PC-9 (cell line): ENCODE measurements at regions not wholly inside any gene's neighbourhood (a gene's known extent, or its start where the extent isn't known, plus 50 kb on each side); places are given as distances from the start of the nearest gene placed in this dataset.

ENCODE experiments used
- BruUV-seq: library from RNA; stranded (reverse); fragments of 400-500 nt; replicated peaks from 2 replicates; lab custom pipeline; 2021; lab: Mats Ljungman, UMichigan
- CTCF ChIA-PET: fragments of 300-600 bp; sonication (Branson Sonifier 250); formaldehyde crosslinking; loops from one replicate; lab custom pipeline; 2022; ENCODE audit warnings: antibody characterized with exemption; lab: Charles Lee
- POLR2A ChIA-PET: fragments of 300-600 bp; sonication (Branson Sonifier 250); formaldehyde crosslinking; loops from one replicate; lab custom pipeline; 2022; ENCODE audit warnings: antibody characterized with exemption; ENCODE audit not compliant: unreplicated experiment; lab: Charles Lee
- DNase-seq, 2 experiments: peaks; one replicate each; pipeline versions ENCODE4 v3.0.0 to v3.0.0-alpha.2; 2015 to 2022; ENCODE audit warnings: mixed read lengths in 1 of 2
- H2AFZ ChIP-seq: fragments of 200-600 bp; sonication (generic); 2 replicates; pipeline ENCODE4 v1.8.1; 2017; ENCODE audit warnings: antibody characterized with exemption
- H3F3A ChIP-seq: fragments of 200-600 bp; sonication (generic); 2 replicates; pipeline ENCODE4 v1.8.1; 2017; ENCODE audit warnings: antibody characterized with exemption, mild to moderate bottlenecking, low read depth; ENCODE audit not compliant: insufficient read depth
- H3K27ac ChIP-seq: fragments of 200-600 bp; sonication (generic); 2 replicates; pipeline ENCODE4 v1.6.1; 2016; ENCODE audit warnings: mixed run types
- H3K27me3 ChIP-seq: fragments of 200-600 bp; sonication (generic); 2 replicates; pipeline ENCODE4 v1.6.1; 2016; ENCODE audit warnings: low read depth, mixed run types; ENCODE audit not compliant: insufficient read depth
- H3K36me3 ChIP-seq: fragments of 200-600 bp; sonication (generic); 2 replicates; pipeline ENCODE4 v1.6.1; 2016; ENCODE audit warnings: low read depth, mixed run types
- H3K4me1 ChIP-seq: fragments of 200-600 bp; sonication (generic); replicated peaks from 2 replicates; pipeline ENCODE4 v1.6.1; 2016; ENCODE audit warnings: mixed run types; ENCODE audit not compliant: insufficient read depth
- H3K4me2 ChIP-seq: fragments of 200-600 bp; sonication (generic); 2 replicates; pipeline ENCODE4 v1.6.1; 2017; ENCODE audit warnings: mixed run types
- H3K4me3 ChIP-seq: fragments of 200-600 bp; sonication (generic); 2 replicates; pipeline ENCODE4 v1.6.1; 2016; ENCODE audit warnings: mixed run types
- H3K79me2 ChIP-seq: fragments of 200-600 bp; sonication (generic); 2 replicates; pipeline ENCODE4 v1.6.1; 2017; ENCODE audit warnings: low read depth, mixed run types
- H3K9me2 ChIP-seq: fragments of 200-600 bp; sonication (generic); 2 replicates; pipeline ENCODE4 v1.8.1; 2017; ENCODE audit warnings: mild to moderate bottlenecking; ENCODE audit not compliant: insufficient read depth
- H3K9me3 ChIP-seq: fragments of 200-600 bp; sonication (generic); 2 replicates; pipeline ENCODE4 v1.8.1; 2016; ENCODE audit warnings: low read depth; ENCODE audit not compliant: insufficient read depth
- H4K20me1 ChIP-seq: fragments of 200-600 bp; sonication (generic); 2 replicates; pipeline ENCODE4 v1.8.1; 2017; ENCODE audit not compliant: insufficient read depth
- EZH2 ChIP-seq: fragments of 200-600 bp; sonication (generic); IDR thresholded peaks from 2 replicates; pipeline ENCODE4 v1.8.0; 2017; ENCODE audit warnings: antibody characterized with exemption, low read depth
- intact Hi-C: fragments of 100-400 bp; cut with micrococcal nuclease; formaldehyde crosslinking; loops from one replicate; pipeline ENCODE4 v1.10.0; 2022; ENCODE audit not compliant: unreplicated experiment
- TF ChIP-seq, protein P1 (sequence below): fragments of 200-600 bp; sonication (generic); conservative IDR thresholded peaks from 2 replicates; pipeline ENCODE4 v1.6.1; 2017; ENCODE audit warnings: mixed run types, antibody characterized with exemption, mild to moderate bottlenecking, moderate library complexity

DNA sequence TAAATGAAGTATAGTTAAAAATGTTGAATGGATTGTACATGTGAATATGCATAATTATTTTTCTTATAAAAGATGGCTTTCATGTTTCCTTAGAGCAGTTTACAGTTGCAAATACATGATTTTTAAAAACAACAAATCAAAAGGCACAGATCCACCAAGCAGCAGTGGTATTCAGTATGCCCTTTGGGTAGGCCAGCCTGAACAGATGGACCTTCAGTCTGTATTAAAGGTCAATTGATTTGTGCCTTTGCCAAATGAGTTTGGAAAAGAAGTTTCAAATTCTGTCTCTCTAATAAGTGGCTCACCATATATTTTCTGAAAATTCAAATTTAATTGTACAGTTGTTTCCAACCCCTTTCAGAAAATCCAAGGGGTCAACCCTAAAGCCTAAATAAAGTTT is 477.1 kb downstream of the NSUN3 start:
- Histone ChIP-seq H3K36me3 (no peaks in the 10 kb centered on the region), H4K20me1 (no peaks in the 10 kb centered on the region), H3K4me1 (no peaks in the 10 kb centered on the region), H3K4me2 (no peak overlapping the region), H3F3A (no peaks in the 10 kb centered on the region), H3K4me3 (no peak overlapping the region), H2AFZ (no peak overlapping the region), H3K9me2 (peaks cover 3% of the 10 kb centered on the region; the same call in 1 of the 2 replicates), H3K79me2 (no peaks in the 10 kb centered on the region), H3K27me3 (no peaks in the 10 kb centered on the region), H3K9me3 (no peaks in the 10 kb centered on the region), H3K27ac (no peak overlapping the region)
- CTCF ChIA-PET = no interaction called here
- no peak for TF ChIP-seq EZH2
- TF ChIP-seq, protein P1, sequence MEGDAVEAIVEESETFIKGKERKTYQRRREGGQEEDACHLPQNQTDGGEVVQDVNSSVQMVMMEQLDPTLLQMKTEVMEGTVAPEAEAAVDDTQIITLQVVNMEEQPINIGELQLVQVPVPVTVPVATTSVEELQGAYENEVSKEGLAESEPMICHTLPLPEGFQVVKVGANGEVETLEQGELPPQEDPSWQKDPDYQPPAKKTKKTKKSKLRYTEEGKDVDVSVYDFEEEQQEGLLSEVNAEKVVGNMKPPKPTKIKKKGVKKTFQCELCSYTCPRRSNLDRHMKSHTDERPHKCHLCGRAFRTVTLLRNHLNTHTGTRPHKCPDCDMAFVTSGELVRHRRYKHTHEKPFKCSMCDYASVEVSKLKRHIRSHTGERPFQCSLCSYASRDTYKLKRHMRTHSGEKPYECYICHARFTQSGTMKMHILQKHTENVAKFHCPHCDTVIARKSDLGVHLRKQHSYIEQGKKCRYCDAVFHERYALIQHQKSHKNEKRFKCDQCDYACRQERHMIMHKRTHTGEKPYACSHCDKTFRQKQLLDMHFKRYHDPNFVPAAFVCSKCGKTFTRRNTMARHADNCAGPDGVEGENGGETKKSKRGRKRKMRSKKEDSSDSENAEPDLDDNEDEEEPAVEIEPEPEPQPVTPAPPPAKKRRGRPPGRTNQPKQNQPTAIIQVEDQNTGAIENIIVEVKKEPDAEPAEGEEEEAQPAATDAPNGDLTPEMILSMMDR = no peak
- BruUV-seq = no TSS peak
- no peak for DNase-seq
- intact Hi-C loops = no loop called here
- POLR2A ChIA-PET = no interaction called here

GRCh38 chr3:94543161-94543560 is 480.3 kb downstream of the NSUN3 start:
- H3K27me3 ChIP-seq = no peaks in the 10 kb centered on the region
- DNase-seq = no peak
- no peaks in the 10 kb centered on the region for H3K36me3 ChIP-seq
- no peaks in the 10 kb centered on the region for H4K20me1 ChIP-seq
- H3K9me2 ChIP-seq = peaks cover 3% of the 10 kb centered on the region; the same call in 1 of the 2 replicates
- intact Hi-C loops = no loop called here
- no peaks in the 10 kb centered on the region for H3K9me3 ChIP-seq
- no peaks in the 10 kb centered on the region for H3F3A ChIP-seq
- no peak for TF ChIP-seq EZH2
- TF ChIP-seq, protein P1 = no peak
- no peak overlapping the region for H2AFZ ChIP-seq
- H3K4me1 ChIP-seq = no peaks in the 10 kb centered on the region
- no peak overlapping the region for H3K4me2 ChIP-seq
- no TSS peak for BruUV-seq
- H3K79me2 ChIP-seq = no peaks in the 10 kb centered on the region
- no peak overlapping the region for H3K4me3 ChIP-seq
- POLR2A ChIA-PET = no interaction called here
- H3K27ac ChIP-seq = no peak overlapping the region
- CTCF ChIA-PET = no interaction called here

- peaks cover 3% of the 10 kb centered on the region; the same call in 1 of the 2 replicates for H3K9me2 ChIP-seq
- DNase-seq = no peak
- CTCF ChIA-PET = no interaction called here
- no peaks in the 10 kb centered on the region for H3K79me2 ChIP-seq
- H3K36me3 ChIP-seq = no peaks in the 10 kb centered on the region
- no peaks in the 10 kb centered on the region for H3K27me3 ChIP-seq
- no peak overlapping the region for H3K4me3 ChIP-seq
- H4K20me1 ChIP-seq = no peaks in the 10 kb centered on the region
- no peak overlapping the region for H3K27ac ChIP-seq
- no peaks in the 10 kb centered on the region for H3K4me1 ChIP-seq
- TF ChIP-seq, protein P1 = no peak
- no peak for TF ChIP-seq EZH2
- POLR2A ChIA-PET = no interaction called here
- no peaks in the 10 kb centered on the region for H3K9me3 ChIP-seq
- intact Hi-C loops = no loop called here
- no peak overlapping the region for H2AFZ ChIP-seq
- H3K4me2 ChIP-seq = no peak overlapping the region
- no peaks in the 10 kb centered on the region for H3F3A ChIP-seq
- no TSS peak for BruUV-seq
Observed at GRCh38 chr3:94544131-94544789, 481.4 kb downstream of the NSUN3 start.
